SK-N-SH treated with all-trans-retinoic acid at 6 μM for 48 hours (cell line): ENCODE measurements at regions not wholly inside any gene's neighbourhood (a gene's known extent, or its start where the extent isn't known, plus 50 kb on each side); places are given as distances from the start of the nearest gene placed in this dataset.

Experiments used
- ARNTL ChIP-seq: fragments of 450-650 bp; formaldehyde crosslinking; IDR thresholded peaks from 2 replicates; pipeline ENCODE4 v1.5.0; 2020; ENCODE audit warnings: low read depth, mild to moderate bottlenecking, moderate library complexity, borderline replicate concordance
- BACH2 ChIP-seq: fragments of 250-450 bp; sonication (Bioruptor Pico); IDR thresholded peaks from 2 replicates; pipeline ENCODE4 v1.9.0; 2021; ENCODE audit warnings: mild to moderate bottlenecking, borderline replicate concordance
- CREB5 ChIP-seq: fragments of 250-450 bp; sonication (Bioruptor Pico); IDR thresholded peaks from 2 replicates; pipeline ENCODE4 v1.5.1; 2020; ENCODE audit warnings: low read depth, mild to moderate bottlenecking, moderate library complexity
- GLIS3 ChIP-seq: fragments of 250-450 bp; sonication (Bioruptor Pico); IDR thresholded peaks from 2 replicates; pipeline ENCODE4 v1.5.0; 2020; ENCODE audit warnings: mild to moderate bottlenecking, moderate library complexity
- ISL1 ChIP-seq: fragments of 250-450 bp; sonication (Bioruptor Pico); IDR thresholded peaks from 2 replicates; pipeline ENCODE4 v2.1.2; 2022; ENCODE audit warnings: mild to moderate bottlenecking, moderate library complexity
- PATZ1 ChIP-seq: fragments of 250-450 bp; sonication (Bioruptor Pico); IDR thresholded peaks from 2 replicates; pipeline ENCODE4 v1.8.0; 2020; ENCODE audit warnings: mild to moderate bottlenecking, moderate library complexity, borderline replicate concordance
- POU6F1 ChIP-seq: fragments of 250-450 bp; sonication (Bioruptor Pico); IDR thresholded peaks from 2 replicates; pipeline ENCODE4 v1.8.0; 2021; ENCODE audit warnings: low read depth, mild to moderate bottlenecking, moderate library complexity, borderline replicate concordance
- RARB ChIP-seq: fragments of 250-450 bp; sonication (Bioruptor Pico); IDR thresholded peaks from 2 replicates; pipeline ENCODE4 v1.8.0; 2021; ENCODE audit warnings: mild to moderate bottlenecking, moderate library complexity
- TOX ChIP-seq: fragments of 250-450 bp; sonication (Bioruptor Pico); IDR thresholded peaks from 2 replicates; pipeline ENCODE4 v1.8.0; 2021; ENCODE audit warnings: mild to moderate bottlenecking, moderate library complexity, borderline replicate concordance
- TSHZ2 ChIP-seq: fragments of 250-450 bp; sonication (Bioruptor Pico); IDR thresholded peaks from 2 replicates; pipeline ENCODE4 v1.5.0; 2020; ENCODE audit warnings: mild to moderate bottlenecking, moderate library complexity
- ZFP3 ChIP-seq: fragments of 250-450 bp; sonication (Bioruptor Pico); IDR thresholded peaks from 2 replicates; pipeline ENCODE4 v1.5.0; 2020; ENCODE audit warnings: mild to moderate bottlenecking, moderate library complexity
- ZFP30 ChIP-seq: fragments of 450-650 bp; formaldehyde crosslinking; IDR thresholded peaks from 2 replicates; pipeline ENCODE4 v1.5.0; 2022; ENCODE audit warnings: mild to moderate bottlenecking, moderate library complexity
- ZNF70 ChIP-seq: fragments of 450-650 bp; formaldehyde crosslinking; IDR thresholded peaks from 2 replicates; pipeline ENCODE4 v1.5.0; 2020; ENCODE audit warnings: mild to moderate bottlenecking, moderate library complexity
- ZNF8 ChIP-seq: fragments of 450-650 bp; formaldehyde crosslinking; IDR thresholded peaks from 2 replicates; pipeline ENCODE4 v1.5.0; 2020; ENCODE audit warnings: mild to moderate bottlenecking, moderate library complexity

- TF ChIP-seq ARNTL (no peak), TSHZ2 (no peak), ZFP30 (CRISPR knock-in tag) (no peak), CREB5 (CRISPR knock-in tag) (no peak), ZFP3 (CRISPR knock-in tag) (no peak), TOX (no peak), GLIS3 (no peak), ZNF70 (CRISPR knock-in tag) (no peak), BACH2 (CRISPR knock-in tag) (no peak), ISL1 (CRISPR knock-in tag) (no peak), PATZ1 (CRISPR knock-in tag) (no peak), POU6F1 (CRISPR knock-in tag) (no peak), ZNF8 (CRISPR knock-in tag) (no peak), RARB (CRISPR knock-in tag) (no peak)
Measured at GRCh38 chr9:29548436-29548835, 1975.2 kb upstream of the C9orf72 start.
